SK-N-SH (cell line): ENCODE measurements at regions not wholly inside any gene's neighbourhood (a gene's known extent, or its start where the extent isn't known, plus 50 kb on each side); places are given as distances from the start of the nearest gene placed in this dataset.

Source experiments
- CHD2 ChIP-seq: fragments of 150-350 bp; IDR thresholded peaks from 2 replicates; pipeline ENCODE4 v1.6.1; 2018; ENCODE audit warnings: low read length; ENCODE audit not compliant: partially characterized antibody
- CTCF ChIP-seq: fragments of 200-600 bp; sonication (generic); IDR thresholded peaks from 2 replicates; pipeline ENCODE4 v1.6.1; 2017; ENCODE audit warnings: antibody characterized with exemption, mild to moderate bottlenecking, moderate library complexity
- EZH2phosphoT487 ChIP-seq: fragments of 200-600 bp; sonication (generic); IDR thresholded peaks from 2 replicates; pipeline ENCODE4 v1.6.1; 2017; ENCODE audit warnings: low read depth, mixed run types, mild to moderate bottlenecking, antibody characterized with exemption, moderate library complexity, borderline replicate concordance
- GABPA ChIP-seq: IDR thresholded peaks from 2 replicates; pipeline ENCODE4 v1.4.0; 2012; ENCODE audit warnings: low read depth, mild to moderate bottlenecking
- MAX ChIP-seq: IDR thresholded peaks from 2 replicates; pipeline ENCODE4 v1.4.0; 2012; ENCODE audit warnings: low read depth
- NFIC ChIP-seq: IDR thresholded peaks from 2 replicates; pipeline ENCODE4 v1.4.0; 2012; ENCODE audit warnings: borderline replicate concordance
- RAD21 ChIP-seq: IDR thresholded peaks from 2 replicates; pipeline ENCODE4 v1.6.1; 2012; ENCODE audit warnings: mild to moderate bottlenecking, low read length
- REST ChIP-seq: IDR thresholded peaks from 2 replicates; pipeline ENCODE4 v1.6.1; 2012; ENCODE audit warnings: mild to moderate bottlenecking, low read depth, low read length, moderate library complexity
- RFX5 ChIP-seq: IDR thresholded peaks from 2 replicates; pipeline ENCODE4 v1.6.1; 2012; ENCODE audit warnings: mild to moderate bottlenecking, improper control_type of control experiment, low read length
- SIN3A ChIP-seq: IDR thresholded peaks from 2 replicates; pipeline ENCODE4 v1.6.1; 2012; ENCODE audit warnings: low read depth, mild to moderate bottlenecking, low read length, moderate library complexity, borderline replicate concordance

- TF ChIP-seq RFX5 (no peak), CTCF (no peak), CHD2 (no peak), NFIC (no peak), MAX (no peak), RAD21 (no peak), REST (no peak), SIN3A (no peak), EZH2phosphoT487 (no peak), GABPA (no peak)
These were observed 119.1 kb downstream of the ZPLD1 start for GRCh38 chr3:102553876-102554275.
